Mesenchymal stem cell (in vitro differentiated cells and primary cell): ENCODE measurements at regions not wholly inside any gene's neighbourhood (a gene's known extent, or its start where the extent isn't known, plus 50 kb on each side); places are given as distances from the start of the nearest gene placed in this dataset.

Experiments used
- DNase-seq: peaks from one replicate; pipeline ENCODE4 v3.0.0-alpha.2; 2013
- H2AFZ ChIP-seq: one replicate; pipeline ENCODE4 v1.6.1; 2013; ENCODE audit warnings: low read depth, mild to moderate bottlenecking, control low read depth, inconsistent platforms, low read length, moderate library complexity
- H2AK5ac ChIP-seq: 2 replicates; pipeline ENCODE4 v1.6.1; 2013; ENCODE audit warnings: low read length, moderate library complexity, mild to moderate bottlenecking, inconsistent platforms; ENCODE audit not compliant: severe bottlenecking
- H2BK120ac ChIP-seq: one replicate; pipeline ENCODE4 v1.6.1; 2013; ENCODE audit warnings: low read depth, mild to moderate bottlenecking, inconsistent platforms, low read length, moderate library complexity
- H2BK12ac ChIP-seq, 2 experiments: one replicate each; pipeline ENCODE4 v1.6.1; 2013; ENCODE audit warnings: inconsistent platforms in 2 of 2, low read length in 2 of 2, mild to moderate bottlenecking in 2 of 2, moderate library complexity in 2 of 2, control low read depth in 1 of 2
- H2BK15ac ChIP-seq: one replicate; pipeline ENCODE4 v1.6.1; 2013; ENCODE audit warnings: mild to moderate bottlenecking, low read depth, inconsistent platforms; ENCODE audit not compliant: poor library complexity, severe bottlenecking
- H2BK5ac ChIP-seq: 2 replicates; pipeline ENCODE4 v1.6.1; 2013; ENCODE audit warnings: low read depth, mild to moderate bottlenecking, low read length, control low read depth, inconsistent platforms; ENCODE audit not compliant: poor library complexity, severe bottlenecking
- H3K14ac ChIP-seq, 2 experiments: one replicate each; pipeline ENCODE4 v1.6.1; 2013; ENCODE audit warnings: inconsistent platforms in 2 of 2, low read length in 2 of 2, control low read depth in 1 of 2, mild to moderate bottlenecking in 1 of 2, moderate library complexity in 1 of 2
- H3K18ac ChIP-seq, 2 experiments: one replicate each; pipeline ENCODE4 v1.6.1; 2013; ENCODE audit warnings: inconsistent platforms in 2 of 2, low read length in 2 of 2, control low read depth in 1 of 2, low read depth in 1 of 2, mild to moderate bottlenecking in 1 of 2
- H3K23ac ChIP-seq, 2 experiments: one replicate each; pipeline ENCODE4 v1.6.1; 2013; ENCODE audit warnings: inconsistent platforms in 2 of 2, low read length in 2 of 2, mild to moderate bottlenecking in 2 of 2, moderate library complexity in 2 of 2, control low read depth in 1 of 2
- H3K27ac ChIP-seq: 2 replicates; pipeline ENCODE4 v1.5.1; 2013; ENCODE audit warnings: mild to moderate bottlenecking, moderate library complexity, low read length, control low read depth, inconsistent platforms; ENCODE audit not compliant: poor library complexity, severe bottlenecking
- H3K27me3 ChIP-seq, 2 experiments: 2 replicates each; pipeline versions ENCODE4 v1.6.1 to v1.7.0; 2013; ENCODE audit warnings: low read length in 2 of 2, mild to moderate bottlenecking in 2 of 2, moderate library complexity in 2 of 2, control low read depth in 1 of 2, inconsistent platforms in 1 of 2; ENCODE audit not compliant: control insufficient read depth in 1 of 2, insufficient read depth in 1 of 2
- H3K36me3 ChIP-seq, 2 experiments: 2 replicates each; pipeline versions ENCODE4 v1.6.1 to v1.7.0; 2013; ENCODE audit warnings: low read length in 2 of 2, control low read depth in 1 of 2, inconsistent platforms in 1 of 2, low read depth in 1 of 2, mild to moderate bottlenecking in 1 of 2; ENCODE audit not compliant: insufficient read depth in 2 of 2, control insufficient read depth in 1 of 2
- H3K4ac ChIP-seq, 2 experiments: one replicate each; pipeline ENCODE4 v1.6.1; 2013; ENCODE audit warnings: inconsistent platforms in 2 of 2, low read length in 2 of 2, mild to moderate bottlenecking in 2 of 2, moderate library complexity in 2 of 2, control low read depth in 1 of 2, low read depth in 1 of 2
- H3K4me1 ChIP-seq: 2 replicates; pipeline ENCODE4 v1.6.1; 2013; ENCODE audit warnings: low read depth, low read length, control low read depth; ENCODE audit not compliant: control insufficient read depth, insufficient read depth
- H3K4me2 ChIP-seq: 2 replicates; pipeline ENCODE4 v1.6.1; 2013; ENCODE audit warnings: low read length, mild to moderate bottlenecking, inconsistent platforms; ENCODE audit not compliant: poor library complexity, severe bottlenecking
- H3K4me3 ChIP-seq, 2 experiments: 2 replicates each; pipeline versions ENCODE4 v1.5.1 to v1.7.0; 2013; ENCODE audit warnings: low read length in 2 of 2, mild to moderate bottlenecking in 2 of 2, control low read depth in 1 of 2, low read depth in 1 of 2; ENCODE audit not compliant: insufficient read depth in 1 of 2
- H3K79me1 ChIP-seq: replicated peaks from 2 replicates; pipeline ENCODE4 v1.6.1; 2013; ENCODE audit warnings: mild to moderate bottlenecking, control low read depth, low read length, inconsistent platforms; ENCODE audit not compliant: poor library complexity, severe bottlenecking
- H3K9ac ChIP-seq: 2 replicates; pipeline ENCODE4 v1.7.0; 2013; ENCODE audit warnings: mild to moderate bottlenecking, low read length, moderate library complexity
- H3K9me3 ChIP-seq: 2 replicates; pipeline ENCODE4 v1.7.0; 2013; ENCODE audit warnings: mild to moderate bottlenecking, low read length; ENCODE audit not compliant: control insufficient read depth
- H4K8ac ChIP-seq: one replicate; pipeline ENCODE4 v1.6.1; 2013; ENCODE audit warnings: inconsistent platforms, mild to moderate bottlenecking, low read length, moderate library complexity
- H4K91ac ChIP-seq: one replicate; pipeline ENCODE4 v1.6.1; 2013; ENCODE audit warnings: mild to moderate bottlenecking, low read length, inconsistent platforms
- WGBS: methylation state at CpG from one replicate; pipeline ENCODE4 v1.1.7; 2013; ENCODE audit warnings: mixed read lengths; 5-methylcytosine and 5-hydroxymethylcytosine counted together

DNA sequence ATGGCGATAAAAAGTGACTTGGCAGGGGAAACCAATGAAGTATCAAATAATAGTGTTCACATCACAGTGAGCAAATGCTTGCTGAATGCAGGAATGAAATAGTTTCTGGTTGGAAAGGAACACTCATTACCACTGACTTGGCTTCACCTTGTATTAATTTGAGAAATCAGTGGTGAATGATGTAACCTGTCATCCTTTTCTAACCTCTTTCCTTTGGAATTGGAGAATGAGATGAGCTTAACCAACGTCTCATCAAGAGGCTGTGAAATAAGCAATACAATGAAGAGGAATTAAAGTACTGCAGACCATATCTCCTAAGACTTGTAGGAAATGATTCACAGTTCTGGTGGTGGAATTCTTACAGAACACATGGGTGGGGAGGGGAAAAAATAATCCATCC lies 192.2 kb downstream of the DMAC1 start:
- WGBS: 0% methylated on average over 1 of the region's 2 CpGs

DNA sequence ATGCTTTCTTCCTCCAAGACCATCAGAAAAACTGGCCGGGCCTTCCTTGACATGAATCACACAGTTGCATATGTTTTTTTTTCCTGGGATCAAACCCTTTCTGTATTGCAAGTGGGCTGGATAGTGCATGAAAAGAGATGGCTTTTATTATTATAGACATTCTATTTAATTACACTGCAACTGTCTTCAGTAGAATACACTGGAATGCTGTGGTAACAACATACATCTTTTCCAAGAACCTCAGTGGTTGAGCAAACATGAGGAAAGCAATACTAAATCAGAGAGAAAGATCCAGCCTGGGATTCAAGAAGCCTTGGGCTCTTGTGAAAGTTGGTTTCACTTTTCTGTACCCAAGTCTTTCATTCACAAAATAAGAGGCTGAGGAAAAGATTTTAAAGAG lies 193.0 kb downstream of the DMAC1 start:
- Histone ChIP-seq H2BK12ac (no peak overlapping the region), H3K36me3 (no peaks in the 10 kb centered on the region), H2BK15ac (no peak overlapping the region), H3K4me1 (no peaks in the 10 kb centered on the region), H3K18ac (no peak overlapping the region), H4K8ac (no peak overlapping the region), H2AFZ (no peak overlapping the region), H3K9ac (no peak overlapping the region), H4K91ac (no peak overlapping the region), H3K27me3 (no peaks in the 10 kb centered on the region), H3K4me3 (no peak overlapping the region), H3K27ac (no peak overlapping the region), H3K23ac (no peak overlapping the region), H3K79me1 (no peaks in the 10 kb centered on the region), H2BK5ac (no peak overlapping the region), H3K9me3 (no peaks in the 10 kb centered on the region), H2BK120ac (no peak overlapping the region), H3K14ac (no peak overlapping the region), H2AK5ac (no peak overlapping the region), H3K4ac (no peak overlapping the region), H3K4me2 (no peak overlapping the region)
- WGBS: no CpG with 5 or more reads among the region's 1 CpG
- DNase-seq: peak; percentile 16

More for the DNA sequence above, 192.2 kb downstream of the DMAC1 start:
- Histone ChIP-seq H3K14ac (no peak overlapping the region), H3K9me3 (no peaks in the 10 kb centered on the region), H3K4me1 (no peaks in the 10 kb centered on the region), H3K4me3 (no peak overlapping the region), H2BK120ac (no peak overlapping the region), H3K23ac (no peak overlapping the region), H4K91ac (no peak overlapping the region), H3K9ac (no peak overlapping the region), H4K8ac (no peak overlapping the region), H2BK5ac (no peak overlapping the region), H3K4me2 (no peak overlapping the region), H2BK15ac (no peak overlapping the region), H3K4ac (no peak overlapping the region), H3K27ac (no peak overlapping the region), H3K27me3 (no peaks in the 10 kb centered on the region), H2AFZ (no peak overlapping the region), H3K18ac (no peak overlapping the region), H3K79me1 (no peaks in the 10 kb centered on the region), H3K36me3 (no peaks in the 10 kb centered on the region), H2AK5ac (no peak overlapping the region), H2BK12ac (no peak overlapping the region)
- DNase-seq: no peak

DNA sequence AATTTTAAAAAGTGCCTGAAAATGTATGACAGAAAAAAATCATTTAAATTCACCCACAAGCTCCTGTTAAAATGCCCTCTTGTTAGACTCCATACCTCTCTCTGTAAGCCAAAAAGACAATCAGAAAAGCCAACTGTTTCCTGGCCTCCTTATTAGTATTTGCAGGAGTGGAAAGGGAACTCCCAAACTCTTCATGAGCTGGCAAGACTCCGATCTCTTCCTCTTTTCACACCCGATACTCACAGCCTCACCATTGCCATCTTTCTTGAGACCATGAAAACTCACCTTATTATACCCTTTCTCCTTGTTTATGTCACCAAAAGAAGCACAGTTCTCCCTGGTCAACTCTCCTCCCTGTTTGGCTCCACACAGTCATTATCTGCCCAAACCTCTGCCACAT lies 197.8 kb downstream of the DMAC1 start:
- Histone ChIP-seq H2BK15ac (no peak overlapping the region), H2BK12ac (no peak overlapping the region), H3K27me3 (no peaks in the 10 kb centered on the region), H2BK5ac (no peak overlapping the region), H3K4me1 (no peaks in the 10 kb centered on the region), H3K9ac (no peak overlapping the region), H2AFZ (no peak overlapping the region), H3K9me3 (no peaks in the 10 kb centered on the region), H3K36me3 (no peaks in the 10 kb centered on the region), H3K4me2 (no peak overlapping the region), H2AK5ac (no peak overlapping the region), H3K27ac (no peak overlapping the region), H2BK120ac (no peak overlapping the region), H3K79me1 (no peaks in the 10 kb centered on the region), H3K4me3 (no peak overlapping the region), H3K23ac (no peak overlapping the region), H3K14ac (no peak overlapping the region), H4K91ac (no peak overlapping the region), H3K4ac (no peak overlapping the region), H4K8ac (no peak overlapping the region), H3K18ac (no peak overlapping the region)
- 89% methylated on average over 2 of the region's 2 CpGs for WGBS
- no peak for DNase-seq

DNA sequence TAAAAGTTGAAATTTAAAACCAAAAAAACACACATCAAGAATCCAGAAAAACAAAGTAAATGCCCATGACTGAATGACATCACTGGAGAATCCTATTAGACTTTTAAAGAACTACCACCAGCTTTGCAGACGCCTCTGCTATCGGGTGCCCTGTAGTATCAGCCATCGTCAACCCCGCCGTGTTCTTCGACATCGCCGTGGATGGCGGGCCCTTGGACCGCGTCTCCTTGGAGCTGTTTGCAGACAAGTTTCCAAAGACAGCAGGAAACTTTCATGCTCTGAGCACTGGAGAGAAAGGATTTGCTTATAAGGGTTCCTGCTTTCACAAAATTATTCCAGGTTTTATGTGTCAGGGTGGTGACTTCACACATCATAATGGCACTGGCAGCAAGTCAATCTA lies 201.9 kb downstream of the DMAC1 start:
- WGBS: 98% methylated on average over 11 of the region's 11 CpGs
- no peak overlapping the region for H4K91ac ChIP-seq
- no peaks in the 10 kb centered on the region for H3K36me3 ChIP-seq
- H2BK120ac ChIP-seq: no peak overlapping the region
- H3K79me1 ChIP-seq: no peaks in the 10 kb centered on the region
- no peak for DNase-seq
- no peak overlapping the region for H3K27ac ChIP-seq
- H3K4me3 ChIP-seq: no peak overlapping the region
- no peak overlapping the region for H3K4me2 ChIP-seq
- no peak overlapping the region for H2BK15ac ChIP-seq
- no peak overlapping the region for H3K4ac ChIP-seq
- no peak overlapping the region for H3K23ac ChIP-seq
- no peaks in the 10 kb centered on the region for H3K9me3 ChIP-seq
- no peak overlapping the region for H3K18ac ChIP-seq
- no peak overlapping the region for H4K8ac ChIP-seq
- no peak overlapping the region for H3K9ac ChIP-seq
- no peak overlapping the region for H2AK5ac ChIP-seq
- H3K14ac ChIP-seq: no peak overlapping the region
- H3K4me1 ChIP-seq: no peaks in the 10 kb centered on the region
- no peak overlapping the region for H2BK12ac ChIP-seq
- H3K27me3 ChIP-seq: no peaks in the 10 kb centered on the region
- H2BK5ac ChIP-seq: no peak overlapping the region
- no peak overlapping the region for H2AFZ ChIP-seq
